ENCODE measurements at regions not wholly inside any gene's neighbourhood (a gene's known extent, or its start where the extent isn't known, plus 50 kb on each side); places are given as distances from the start of the nearest gene placed in this dataset.

DNA sequence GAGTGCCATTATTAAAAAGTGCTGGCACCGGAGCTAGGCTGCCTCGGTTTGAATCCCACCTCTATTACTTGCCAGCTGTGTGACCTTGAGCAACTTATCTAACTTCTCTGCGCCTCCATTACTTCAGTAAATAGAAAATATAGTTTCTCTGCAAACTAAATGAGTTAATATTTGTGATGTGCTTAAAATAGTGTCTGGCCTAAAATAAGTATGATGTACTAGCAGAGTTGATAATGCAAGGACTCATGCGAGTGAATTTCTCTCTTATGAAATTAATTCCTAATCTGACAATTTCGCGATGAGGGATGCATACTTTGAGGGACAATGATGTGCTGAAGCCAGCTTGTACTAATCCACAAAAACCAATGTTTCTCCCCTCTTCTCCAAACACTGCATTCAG lies 180.8 kb upstream of the NTF3 start:
- intact Hi-C loops (cut with DNase I): no loop called here
- no peak for DNase-seq

GRCh38 chr12:5251786-5252185 lies 180.1 kb upstream of the NTF3 start:
- intact Hi-C loops (cut with DNase I): no loop called here

GRCh38 chr12:5254703-5255102 lies 177.2 kb upstream of the NTF3 start:
- intact Hi-C loops (cut with DNase I): no loop called here

More at GRCh38 chr12:5251786-5252185, 180.1 kb upstream of the NTF3 start:
- no peak for DNase-seq

DNA sequence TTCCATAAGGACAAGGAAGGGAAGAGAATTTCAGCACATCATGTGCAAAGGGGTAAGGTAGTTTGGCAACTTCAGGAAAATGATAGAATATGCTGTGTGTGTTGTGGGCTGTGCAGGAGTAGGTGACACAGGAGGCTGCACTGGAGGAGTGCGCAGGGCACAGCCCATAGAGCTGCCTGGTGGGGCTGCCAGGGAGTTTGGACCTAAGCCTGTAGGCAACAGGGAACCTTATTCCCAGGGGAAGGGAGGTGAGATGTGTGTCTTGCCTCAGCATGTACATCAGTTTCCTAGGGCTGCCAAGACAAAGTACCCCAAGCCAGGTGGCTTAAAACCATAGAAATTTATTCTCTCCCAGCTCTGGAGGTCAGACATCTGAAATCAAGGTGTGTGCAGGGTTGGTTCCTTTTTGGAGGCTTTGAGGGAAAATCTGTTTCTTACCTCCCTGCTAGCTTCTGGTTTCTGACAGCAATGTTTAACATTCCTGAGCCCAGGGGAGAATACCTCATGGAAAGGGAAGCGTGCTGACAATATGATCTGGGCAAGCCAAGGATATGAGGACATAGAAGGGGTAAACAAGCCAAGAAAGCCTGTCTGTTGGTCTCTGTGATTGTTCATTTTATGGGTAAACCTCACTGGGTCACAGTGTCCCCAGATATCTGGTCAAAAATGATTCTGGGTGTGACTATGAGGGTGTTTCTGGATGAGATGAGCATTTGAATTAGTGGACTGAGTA lies 174.0 kb upstream of the NTF3 start:
- intact Hi-C loops (cut with DNase I): no loop called here
- peak in 1 of 42 donors; percentile 17 for DNase-seq

More at GRCh38 chr12:5254703-5255102, 177.2 kb upstream of the NTF3 start:
- DNase-seq: peak in 5 of 42 donors; percentile 2 to 14 (median 7)

- intact Hi-C loops (cut with DNase I): no loop called here
- no peak for DNase-seq
These were observed 173.4 kb upstream of the NTF3 start for GRCh38 chr12:5258498-5258897.

- intact Hi-C loops (cut with DNase I): no loop called here
- DNase-seq: peak in 1 of 42 donors; percentile 34
These were observed 173.0 kb upstream of the NTF3 start for GRCh38 chr12:5258926-5259325.

DNA sequence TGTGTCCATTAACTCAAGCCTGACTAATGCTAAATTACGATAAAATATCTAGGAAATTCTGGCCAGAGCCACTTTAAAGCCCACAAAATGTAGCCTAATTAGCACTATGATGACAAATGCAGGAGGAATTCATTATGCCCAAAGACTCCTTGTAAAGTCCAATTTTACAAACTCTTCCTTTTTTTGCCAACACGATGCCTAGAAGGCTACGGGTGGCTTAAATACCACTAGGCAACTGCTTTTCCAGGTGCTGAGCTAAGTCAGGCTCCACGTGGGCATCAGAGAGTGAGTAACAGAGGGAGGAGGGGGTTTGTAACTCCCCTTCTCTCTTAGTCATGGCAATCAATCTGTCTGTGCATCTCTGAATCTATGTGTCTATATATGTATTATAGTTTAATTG lies 172.4 kb upstream of the NTF3 start:
- intact Hi-C loops (cut with DNase I): no loop called here
- DNase-seq: peak in 1 of 42 donors; percentile 22

DNA sequence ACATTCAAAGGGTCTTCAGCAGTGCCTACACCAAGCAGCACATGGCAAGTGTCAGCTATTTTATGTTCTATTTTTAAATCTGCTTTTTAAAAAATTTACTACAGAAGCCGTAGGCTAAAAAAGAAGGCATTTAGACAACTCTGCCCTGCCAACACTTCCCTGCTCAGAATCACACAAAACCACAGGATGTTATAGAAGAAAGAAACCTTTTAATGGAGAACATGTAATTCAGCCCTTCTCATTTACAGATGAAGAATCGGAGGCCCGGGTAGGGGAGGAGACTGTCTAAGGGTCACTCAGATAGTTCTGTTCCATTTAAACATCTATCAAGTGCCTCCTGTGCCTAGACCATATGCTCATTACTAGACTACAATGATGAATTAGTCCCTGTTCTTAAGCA lies 171.8 kb upstream of the NTF3 start:
- no peak for DNase-seq
- intact Hi-C loops (cut with DNase I): no loop called here

- intact Hi-C loops (cut with DNase I): no loop called here
- no peak for DNase-seq
These were observed 171.3 kb upstream of the NTF3 start for GRCh38 chr12:5260591-5261086.

DNA sequence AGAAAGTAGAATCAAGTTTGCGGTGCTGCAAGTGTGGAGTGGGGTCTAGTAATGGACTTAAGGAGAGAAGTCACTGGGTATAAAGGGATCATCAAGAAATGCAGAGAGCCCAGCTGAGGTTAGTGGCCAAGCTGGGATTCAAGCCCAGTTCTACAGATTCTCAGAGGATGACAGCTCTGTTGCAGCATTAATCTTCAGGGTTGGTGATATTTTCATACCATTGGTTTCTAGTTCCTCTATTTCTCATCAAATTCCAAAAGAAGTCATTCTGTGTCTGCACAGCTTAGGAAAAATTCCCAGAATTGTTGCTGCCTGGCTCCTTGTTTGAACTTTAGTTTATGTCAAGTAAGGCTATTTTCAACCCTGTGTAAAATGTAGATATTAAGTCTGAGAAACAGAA lies 169.5 kb upstream of the NTF3 start:
- intact Hi-C loops (cut with DNase I): no loop called here
- no peak for DNase-seq

GRCh38 chr12:5262885-5263284 lies 169.0 kb upstream of the NTF3 start:
- peak in 1 of 42 donors; percentile 12 for DNase-seq
- intact Hi-C loops (cut with DNase I): no loop called here

DNA sequence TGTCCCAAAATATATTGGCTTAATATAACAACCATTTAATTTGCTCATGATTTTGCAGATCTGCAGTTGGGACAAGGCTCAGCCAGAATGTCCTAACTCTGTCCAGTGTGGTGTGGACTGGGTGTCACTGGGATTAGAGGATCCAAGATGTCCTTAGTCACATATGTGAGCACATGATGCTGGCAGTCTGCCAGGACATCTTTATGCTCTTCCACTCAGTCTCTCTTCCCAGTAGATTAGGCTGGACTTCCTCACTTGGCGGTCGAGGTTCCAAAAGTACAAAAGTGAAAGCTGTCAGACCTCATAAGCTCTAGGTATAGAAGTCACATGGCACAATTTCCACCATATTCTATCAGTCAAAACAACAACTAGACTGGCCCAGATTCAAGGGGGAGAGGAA lies 167.9 kb upstream of the NTF3 start:
- no peak for DNase-seq
- intact Hi-C loops (cut with DNase I): no loop called here

DNA sequence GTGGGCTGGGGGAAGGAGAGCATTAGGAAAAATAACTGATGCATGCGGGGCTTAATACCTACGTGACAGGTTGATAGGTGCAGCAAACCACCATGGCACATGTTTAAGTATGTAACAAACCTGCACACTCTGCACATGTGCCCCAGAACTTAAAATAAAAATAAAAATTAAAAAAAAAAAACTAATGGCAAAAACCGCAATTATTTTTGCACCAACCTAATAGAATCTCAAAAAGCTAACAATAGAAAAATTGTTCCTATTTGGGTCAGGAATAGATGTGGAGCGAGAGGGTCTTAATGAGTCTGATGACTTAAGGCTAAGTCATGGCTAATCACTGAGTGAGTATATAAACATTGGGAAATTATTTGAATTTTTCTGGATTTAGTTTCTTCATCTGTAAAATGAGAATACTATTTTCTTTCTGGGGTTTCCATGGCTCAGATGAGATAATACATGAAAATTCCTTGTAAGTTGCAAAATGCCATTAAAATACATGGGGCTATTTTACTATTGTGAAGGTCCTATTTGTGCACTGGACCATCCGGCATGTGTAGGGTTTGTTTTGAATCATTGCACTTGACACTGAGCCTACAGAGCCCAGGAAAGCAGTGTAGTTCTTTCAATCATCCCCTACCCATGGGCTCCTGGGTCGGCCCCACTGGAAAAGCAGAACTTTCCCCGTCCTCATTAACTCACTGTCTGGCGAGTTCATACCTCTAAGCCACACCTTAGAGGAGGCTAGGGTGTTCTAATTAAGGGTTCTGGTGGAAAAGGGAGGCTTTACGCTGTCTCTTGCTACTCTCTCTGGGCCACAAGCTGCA lies 164.1 kb upstream of the NTF3 start:
- intact Hi-C loops (cut with DNase I): no loop called here
- DNase-seq: no peak

DNA sequence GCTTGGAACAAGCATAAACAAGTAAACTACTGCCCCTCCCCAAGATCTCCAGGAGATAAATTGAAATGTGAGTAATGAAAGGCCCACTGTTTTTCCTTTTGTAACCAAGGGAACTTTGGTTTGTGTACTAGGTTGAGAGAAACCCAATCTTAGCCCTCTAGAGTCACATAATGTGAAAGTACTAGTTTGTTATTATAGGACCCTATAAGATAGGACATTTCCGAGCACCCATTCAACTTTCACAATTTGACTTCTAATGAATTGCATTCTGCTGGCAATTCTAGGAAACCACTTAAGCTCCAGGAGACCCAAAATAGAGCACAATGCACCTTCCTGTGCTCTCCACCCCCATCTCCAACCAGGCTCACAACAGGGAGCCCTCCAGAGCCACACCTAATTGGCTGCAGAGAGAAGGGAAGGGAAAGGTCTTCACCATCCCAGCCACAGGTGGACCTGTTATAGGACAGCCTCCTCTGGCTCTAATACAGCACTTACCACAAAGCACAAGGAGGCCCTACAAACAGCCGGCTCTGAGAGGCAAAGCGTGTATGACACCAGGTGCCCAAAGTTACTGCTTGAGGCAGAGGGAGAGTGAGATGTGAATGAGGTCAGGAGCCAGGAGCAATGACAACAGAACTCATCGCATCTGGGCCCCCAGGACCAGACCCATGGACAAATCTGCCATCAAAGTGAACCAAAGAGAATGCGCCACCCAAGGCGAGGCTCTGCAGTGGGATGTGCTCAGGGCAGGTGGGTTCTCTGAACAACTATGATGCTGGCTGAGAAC lies 163.3 kb upstream of the NTF3 start:
- intact Hi-C loops (cut with DNase I): no loop called here

GRCh38 chr12:5269846-5270245 lies 162.1 kb upstream of the NTF3 start:
- intact Hi-C loops (cut with DNase I): no loop called here
- DNase-seq: no peak

More for the DNA sequence above, 163.3 kb upstream of the NTF3 start:
- DNase-seq: no peak

GRCh38 chr12:5272018-5272785 lies 159.7 kb upstream of the NTF3 start:
- intact Hi-C loops (cut with DNase I): no loop called here
- no peak for DNase-seq

- DNase-seq: no peak
- intact Hi-C loops (cut with DNase I): no loop called here
These were observed 158.2 kb upstream of the NTF3 start for GRCh38 chr12:5273709-5274108.

DNA sequence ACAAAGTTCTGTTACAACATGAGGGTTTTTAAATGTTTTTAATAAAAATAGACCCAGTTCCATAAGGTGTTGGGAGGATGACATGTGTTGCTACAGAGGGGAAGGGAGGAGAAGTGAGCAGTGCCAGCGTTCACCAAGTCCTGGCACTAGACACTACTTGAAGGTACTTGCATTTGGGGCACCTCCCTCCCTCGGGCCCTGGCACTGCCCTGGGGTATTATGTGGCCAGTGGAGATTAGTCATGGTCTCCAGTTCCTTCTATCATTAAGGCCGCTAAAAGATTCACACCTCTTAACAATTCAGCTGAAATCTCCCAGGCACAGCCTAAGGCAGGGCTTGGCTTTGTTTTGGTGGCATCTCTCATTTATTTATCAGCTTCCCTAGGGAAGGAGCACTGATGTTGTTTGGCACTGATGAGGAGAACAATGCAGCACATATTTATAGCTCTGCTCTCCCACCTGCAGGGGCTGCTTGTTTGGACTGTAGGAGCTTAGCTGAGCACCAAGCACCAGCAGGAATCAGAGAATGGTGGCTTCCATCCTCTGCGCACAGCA lies 155.5 kb upstream of the NTF3 start:
- DNase-seq: no peak
- intact Hi-C loops (cut with DNase I): no loop called here

- intact Hi-C loops (cut with DNase I): no loop called here
- no peak for DNase-seq
These were observed 151.8 kb upstream of the NTF3 start for GRCh38 chr12:5280086-5280485.

Measured in head of caudate nucleus (tissue), 42 donors.